22Rv1 (cell line): ENCODE measurements at regions not wholly inside any gene's neighbourhood (a gene's known extent, or its start where the extent isn't known, plus 50 kb on each side); places are given as distances from the start of the nearest gene placed in this dataset.

ENCODE experiments used
- CTCF ChIP-seq: fragments of 450-650 bp; IDR thresholded peaks from 2 replicates; pipeline ENCODE4 v1.5.1; 2017; ENCODE audit warnings: mild to moderate bottlenecking
- ZFX ChIP-seq: fragments of 450-650 bp; IDR thresholded peaks from 2 replicates; pipeline ENCODE4 v1.6.1; 2017; ENCODE audit warnings: antibody characterized with exemption, borderline replicate concordance

GRCh38 chr2:14232217-14232616 lies 400.3 kb upstream of the LRATD1 start:
- TF ChIP-seq CTCF (no peak), ZFX (no peak)
